Neural progenitor cell (in vitro differentiated cells): ENCODE measurements at regions not wholly inside any gene's neighbourhood (a gene's known extent, or its start where the extent isn't known, plus 50 kb on each side); places are given as distances from the start of the nearest gene placed in this dataset.

Experiments used
- DNase-seq: peaks from one replicate; pipeline ENCODE4 v3.0.0-alpha.2; 2016; ENCODE audit warnings: low spot score
- H2AFZ ChIP-seq: fragments of 200-600 bp; sonication (generic); replicated peaks from 2 replicates; pipeline ENCODE4 v1.6.1; 2016; ENCODE audit warnings: antibody characterized with exemption
- H3F3A ChIP-seq: fragments of 200-600 bp; sonication (generic); 2 replicates; pipeline ENCODE4 v1.6.1; 2016; ENCODE audit warnings: antibody characterized with exemption, low read depth
- H3K27ac ChIP-seq: fragments of 200-600 bp; sonication (generic); 2 replicates; pipeline ENCODE4 v1.5.1; 2016; ENCODE audit warnings: mild to moderate bottlenecking
- H3K27me3 ChIP-seq: fragments of 200-600 bp; sonication (generic); 2 replicates; pipeline ENCODE4 v1.6.1; 2016; ENCODE audit warnings: mild to moderate bottlenecking, moderate library complexity
- H3K36me3 ChIP-seq: fragments of 200-600 bp; sonication (generic); 2 replicates; pipeline ENCODE4 v1.5.1; 2016
- H3K4me1 ChIP-seq: fragments of 200-600 bp; sonication (generic); 2 replicates; pipeline ENCODE4 v1.6.1; 2016; ENCODE audit warnings: mixed run types
- H3K4me2 ChIP-seq: fragments of 200-600 bp; sonication (generic); 2 replicates; pipeline ENCODE4 v1.6.1; 2016
- H3K4me3 ChIP-seq: fragments of 200-600 bp; sonication (generic); 2 replicates; pipeline ENCODE4 v1.5.1; 2016
- H3K79me2 ChIP-seq: fragments of 200-600 bp; sonication (generic); 2 replicates; pipeline ENCODE4 v1.6.1; 2016; ENCODE audit warnings: low read depth
- H3K9ac ChIP-seq: fragments of 200-600 bp; sonication (generic); 2 replicates; pipeline ENCODE4 v1.6.1; 2016
- H3K9me3 ChIP-seq: fragments of 200-600 bp; sonication (generic); 2 replicates; pipeline ENCODE4 v1.5.1; 2016; ENCODE audit warnings: low read depth
- H4K20me1 ChIP-seq: fragments of 200-600 bp; sonication (generic); 2 replicates; pipeline ENCODE4 v1.6.1; 2016; ENCODE audit warnings: low read depth
- H3K27ac Mint-ChIP-seq: 3 replicates; pipeline ENCODE4 v1.8.0; 2021; ENCODE audit warnings: mixed read lengths
- H3K27me3 Mint-ChIP-seq: 2 replicates; pipeline ENCODE4 v1.8.0; 2022; ENCODE audit warnings: low read depth, mild to moderate bottlenecking, inconsistent platforms, moderate library complexity, mixed read lengths; ENCODE audit not compliant: insufficient read depth
- H3K36me3 Mint-ChIP-seq: 3 replicates; pipeline ENCODE4 v1.8.0; 2021; ENCODE audit warnings: mixed read lengths
- H3K4me1 Mint-ChIP-seq: 3 replicates; pipeline ENCODE4 v1.8.0; 2021; ENCODE audit warnings: mixed read lengths
- H3K4me3 Mint-ChIP-seq: 3 replicates; pipeline ENCODE4 v1.8.0; 2021; ENCODE audit warnings: mild to moderate bottlenecking, moderate library complexity, mixed read lengths
- H3K9me3 Mint-ChIP-seq: 3 replicates; pipeline ENCODE4 v1.8.0; 2020; ENCODE audit warnings: mixed read lengths
- EZH2 ChIP-seq: fragments of 200-600 bp; sonication (generic); IDR thresholded peaks from 2 replicates; pipeline ENCODE4 v1.6.1; 2017; ENCODE audit warnings: antibody characterized with exemption, mild to moderate bottlenecking, moderate library complexity
- EZH2phosphoT487 ChIP-seq: fragments of 200-600 bp; sonication (generic); IDR thresholded peaks from 2 replicates; pipeline ENCODE4 v1.6.1; 2017; ENCODE audit warnings: antibody characterized with exemption
- TF ChIP-seq, protein P1 (sequence below): fragments of 200-600 bp; sonication (generic); IDR thresholded peaks from 2 replicates; pipeline ENCODE4 v1.5.1; 2017; ENCODE audit warnings: antibody characterized with exemption, mild to moderate bottlenecking

DNA sequence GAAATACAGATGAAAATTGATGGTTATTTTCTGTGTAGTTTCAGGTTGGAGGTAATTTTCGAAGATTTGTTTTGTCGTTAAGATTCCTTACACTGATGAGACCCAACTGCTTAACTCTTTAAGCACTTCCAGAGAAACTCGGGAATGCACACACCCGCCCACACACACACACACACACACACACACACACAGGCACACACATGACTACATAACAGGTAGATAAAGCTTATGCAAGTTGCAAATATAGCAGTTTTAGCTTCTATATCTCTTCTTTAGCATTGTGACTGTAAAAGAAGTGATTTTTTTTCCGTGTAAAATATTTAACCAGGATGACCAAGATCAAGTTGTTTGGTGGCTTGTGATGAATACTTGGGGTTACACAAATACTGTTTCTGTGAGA lies 294.9 kb upstream of the NR2F2 start:
- H3K27ac Mint-ChIP-seq, result peak overlapping the region; percentile 95
- H3K4me1 ChIP-seq, result peaks cover 30% of the 10 kb centered on the region
- no peaks in the 10 kb centered on the region for H3K9me3 ChIP-seq
- H2AFZ ChIP-seq, result no peak overlapping the region
- no peak for DNase-seq
- no peak overlapping the region for H3K9ac ChIP-seq
- H3K36me3 ChIP-seq, result no peaks in the 10 kb centered on the region
- H3K4me2 ChIP-seq, result no peak overlapping the region
- no peaks in the 10 kb centered on the region for H3K79me2 ChIP-seq
- TF ChIP-seq, protein P1, sequence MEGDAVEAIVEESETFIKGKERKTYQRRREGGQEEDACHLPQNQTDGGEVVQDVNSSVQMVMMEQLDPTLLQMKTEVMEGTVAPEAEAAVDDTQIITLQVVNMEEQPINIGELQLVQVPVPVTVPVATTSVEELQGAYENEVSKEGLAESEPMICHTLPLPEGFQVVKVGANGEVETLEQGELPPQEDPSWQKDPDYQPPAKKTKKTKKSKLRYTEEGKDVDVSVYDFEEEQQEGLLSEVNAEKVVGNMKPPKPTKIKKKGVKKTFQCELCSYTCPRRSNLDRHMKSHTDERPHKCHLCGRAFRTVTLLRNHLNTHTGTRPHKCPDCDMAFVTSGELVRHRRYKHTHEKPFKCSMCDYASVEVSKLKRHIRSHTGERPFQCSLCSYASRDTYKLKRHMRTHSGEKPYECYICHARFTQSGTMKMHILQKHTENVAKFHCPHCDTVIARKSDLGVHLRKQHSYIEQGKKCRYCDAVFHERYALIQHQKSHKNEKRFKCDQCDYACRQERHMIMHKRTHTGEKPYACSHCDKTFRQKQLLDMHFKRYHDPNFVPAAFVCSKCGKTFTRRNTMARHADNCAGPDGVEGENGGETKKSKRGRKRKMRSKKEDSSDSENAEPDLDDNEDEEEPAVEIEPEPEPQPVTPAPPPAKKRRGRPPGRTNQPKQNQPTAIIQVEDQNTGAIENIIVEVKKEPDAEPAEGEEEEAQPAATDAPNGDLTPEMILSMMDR, result no peak
- no peak for TF ChIP-seq EZH2
- no peak for TF ChIP-seq EZH2phosphoT487
- H3K4me3 ChIP-seq, result no peak overlapping the region
- no peaks in the 10 kb centered on the region for H4K20me1 ChIP-seq
- H3K27me3 ChIP-seq, result peaks cover 9% of the 10 kb centered on the region
- peaks cover 7% of the 10 kb centered on the region for H3K9me3 Mint-ChIP-seq
- no peak overlapping the region for H3K27ac ChIP-seq
- H3K4me1 Mint-ChIP-seq, result peaks cover 60% of the 10 kb centered on the region
- peaks cover 7% of the 10 kb centered on the region for H3K27me3 Mint-ChIP-seq
- H3K36me3 Mint-ChIP-seq, result peaks cover 2% of the 10 kb centered on the region
- H3K4me3 Mint-ChIP-seq, result no peak overlapping the region
- H3F3A ChIP-seq, result peaks cover 17% of the 10 kb centered on the region

DNA sequence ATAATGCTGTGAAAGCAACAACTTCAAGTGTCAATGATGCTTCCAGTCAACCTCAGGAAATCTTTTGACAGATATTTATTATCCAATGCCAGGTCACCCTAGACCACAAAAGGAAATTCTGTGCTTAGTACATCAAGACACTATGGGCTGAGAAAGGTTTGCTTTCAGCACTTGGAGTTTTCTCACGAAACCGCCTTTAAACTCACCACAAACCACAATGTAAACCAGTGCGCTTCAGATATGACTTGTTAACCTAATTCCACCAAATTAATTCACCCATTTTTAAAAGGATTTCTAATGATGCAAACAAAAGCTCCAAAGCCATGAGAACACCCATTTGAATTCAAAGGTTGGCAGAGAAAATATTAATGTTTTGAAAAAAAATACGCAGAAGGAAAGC lies 292.9 kb upstream of the NR2F2 start:
- H3K9ac ChIP-seq, result no peak overlapping the region
- no peaks in the 10 kb centered on the region for H4K20me1 ChIP-seq
- Mint-ChIP-seq H3K4me3 (no peak overlapping the region), H3K4me1 (peaks cover 60% of the 10 kb centered on the region), H3K9me3 (peaks cover 2% of the 10 kb centered on the region), H3K27me3 (peaks cover 5% of the 10 kb centered on the region), H3K27ac (peak overlapping the region; percentile 83), H3K36me3 (no peaks in the 10 kb centered on the region)
- no peak overlapping the region for H3K27ac ChIP-seq
- peaks cover 30% of the 10 kb centered on the region for H3K4me1 ChIP-seq
- TF ChIP-seq EZH2 (no peak), EZH2phosphoT487 (no peak)
- TF ChIP-seq, protein P1, result no peak
- H3K36me3 ChIP-seq, result no peaks in the 10 kb centered on the region
- peaks cover 27% of the 10 kb centered on the region for H3K27me3 ChIP-seq
- no peaks in the 10 kb centered on the region for H3K79me2 ChIP-seq
- DNase-seq, result no peak
- H3F3A ChIP-seq, result peaks cover 17% of the 10 kb centered on the region
- no peaks in the 10 kb centered on the region for H3K9me3 ChIP-seq
- H2AFZ ChIP-seq, result no peak overlapping the region
- H3K4me3 ChIP-seq, result no peak overlapping the region
- peak overlapping the region; percentile 69 for H3K4me2 ChIP-seq

- TF ChIP-seq, protein P1, result no peak
- TF ChIP-seq EZH2phosphoT487 (no peak), EZH2 (no peak)
- no peak overlapping the region for H3K4me3 ChIP-seq
- no peak overlapping the region for H3K9ac ChIP-seq
- Mint-ChIP-seq H3K4me3 (no peak overlapping the region), H3K36me3 (no peaks in the 10 kb centered on the region), H3K27me3 (peaks cover 5% of the 10 kb centered on the region), H3K4me1 (peaks cover 60% of the 10 kb centered on the region), H3K27ac (peak overlapping the region; percentile 67), H3K9me3 (peaks cover 5% of the 10 kb centered on the region)
- H3K9me3 ChIP-seq, result no peaks in the 10 kb centered on the region
- no peak overlapping the region for H3K27ac ChIP-seq
- no peaks in the 10 kb centered on the region for H3K79me2 ChIP-seq
- no peak overlapping the region for H2AFZ ChIP-seq
- DNase-seq, result no peak
- H3K4me1 ChIP-seq, result peaks cover 30% of the 10 kb centered on the region
- H3K27me3 ChIP-seq, result peaks cover 32% of the 10 kb centered on the region
- H4K20me1 ChIP-seq, result no peaks in the 10 kb centered on the region
- H3K36me3 ChIP-seq, result no peaks in the 10 kb centered on the region
- H3K4me2 ChIP-seq, result no peak overlapping the region
- H3F3A ChIP-seq, result peaks cover 17% of the 10 kb centered on the region
Measured at GRCh38 chr15:96038131-96038530, 292.4 kb upstream of the NR2F2 start.
